ENCODE measurements at regions not wholly inside any gene's neighbourhood (a gene's known extent, or its start where the extent isn't known, plus 50 kb on each side); places are given as distances from the start of the nearest gene placed in this dataset.

DNA sequence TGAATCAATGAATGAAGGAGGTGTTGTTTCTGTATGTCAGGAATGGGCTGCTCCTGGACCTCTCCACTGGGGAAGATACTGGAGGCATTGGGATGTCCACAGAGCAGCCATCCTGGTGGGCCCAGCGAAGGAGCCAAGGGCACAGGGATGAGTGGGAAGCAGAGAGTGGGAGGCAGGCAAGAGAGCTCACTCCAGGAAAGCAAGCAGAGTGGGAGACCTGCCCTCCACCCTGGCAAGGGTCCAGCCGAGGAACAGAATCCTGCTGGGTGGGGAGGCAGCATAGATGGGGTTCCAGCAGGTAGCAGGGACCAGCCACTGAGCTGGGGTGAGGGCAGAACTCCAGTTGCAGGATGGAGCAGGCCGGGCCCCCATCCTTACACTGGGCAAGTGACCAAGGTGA, 71.9 kb upstream of the AMZ2 start:
- H3K4me1 ChIP-seq (ENCODE audit: insufficient read depth): no peaks in the 10 kb centered on the region
- H3K4me2 ChIP-seq (ENCODE audit: unreplicated experiment): no peak overlapping the region
- H3K4me3 ChIP-seq: no peak overlapping the region
- DNase-seq: no peak
- TF ChIP-seq EZH2 (IDR thresholded peaks at IDR 0.05; ENCODE audit: insufficient read depth, poor library complexity, severe bottlenecking) (no peak), EZH2phosphoT487 (IDR thresholded peaks at IDR 0.05; ENCODE audit: insufficient read depth, low read depth) (no peak)
- no peaks in the 10 kb centered on the region for H3K9me2 ChIP-seq (ENCODE audit: insufficient read depth)
- WGBS, 2 experiments (ENCODE audit: low coverage in 1 of 2, low lambda C conversion rate in 2 of 2, missing lambda C conversion rate in 2 of 2): 73 to 75% methylated on average over 2 to 3 of the region's 3 CpGs
- in situ Hi-C loops (cut with MboI): loop anchor here (10.0 kb wide), 1 partner anchor 289 kb away; no protein-coding TSS in a partner anchor
- no peaks in the 10 kb centered on the region for H3K9me3 ChIP-seq (ENCODE audit: low read depth)
- no peaks in the 10 kb centered on the region for H3K27me3 ChIP-seq (replicated peaks; ENCODE audit: insufficient read depth)
- no peaks in the 10 kb centered on the region for H3F3A ChIP-seq (ENCODE audit: insufficient read depth)
- H4K20me1 ChIP-seq (ENCODE audit: insufficient read depth): no peaks in the 10 kb centered on the region
- H3K79me2 ChIP-seq (ENCODE audit: insufficient read depth): no peaks in the 10 kb centered on the region
- H3K9ac ChIP-seq: no peak overlapping the region
- no peaks in the 10 kb centered on the region for H3K36me3 ChIP-seq (ENCODE audit: low read depth)
- H3K27ac ChIP-seq: no peak overlapping the region
- H2AFZ ChIP-seq: no peak overlapping the region

GRCh38 chr17:68176718-68177117, 71.1 kb upstream of the AMZ2 start:
- Histone ChIP-seq H3K36me3 (ENCODE audit: low read depth) (no peaks in the 10 kb centered on the region), H3K4me1 (ENCODE audit: insufficient read depth) (no peaks in the 10 kb centered on the region), H3K9me3 (ENCODE audit: low read depth) (no peaks in the 10 kb centered on the region), H3F3A (ENCODE audit: insufficient read depth) (no peaks in the 10 kb centered on the region), H3K9ac (no peak overlapping the region), H3K27ac (no peak overlapping the region), H3K9me2 (ENCODE audit: insufficient read depth) (no peaks in the 10 kb centered on the region), H3K27me3 (replicated peaks; ENCODE audit: insufficient read depth) (no peaks in the 10 kb centered on the region), H2AFZ (no peak overlapping the region), H3K79me2 (ENCODE audit: insufficient read depth) (no peaks in the 10 kb centered on the region), H3K4me2 (ENCODE audit: unreplicated experiment) (no peak overlapping the region), H4K20me1 (ENCODE audit: insufficient read depth) (no peaks in the 10 kb centered on the region), H3K4me3 (no peak overlapping the region)
- in situ Hi-C loops (cut with MboI): loop anchor here (10.0 kb wide), 1 partner anchor 288 kb away; no protein-coding TSS in a partner anchor
- TF ChIP-seq EZH2 (IDR thresholded peaks at IDR 0.05; ENCODE audit: insufficient read depth, poor library complexity, severe bottlenecking) (no peak), EZH2phosphoT487 (IDR thresholded peaks at IDR 0.05; ENCODE audit: insufficient read depth, low read depth) (no peak)
- 56 to 64% methylated on average over 4 of the region's 4 CpGs for WGBS, 2 experiments (ENCODE audit: low coverage in 1 of 2, low lambda C conversion rate in 2 of 2, missing lambda C conversion rate in 2 of 2)
- no peak for DNase-seq

GRCh38 chr17:68178831-68179230, 69.0 kb upstream of the AMZ2 start:
- Histone ChIP-seq H3K4me1 (ENCODE audit: insufficient read depth) (no peaks in the 10 kb centered on the region), H3K9ac (no peak overlapping the region), H3K27ac (no peak overlapping the region), H3F3A (ENCODE audit: insufficient read depth) (no peaks in the 10 kb centered on the region), H3K9me2 (ENCODE audit: insufficient read depth) (no peaks in the 10 kb centered on the region), H4K20me1 (ENCODE audit: insufficient read depth) (no peaks in the 10 kb centered on the region), H3K4me3 (no peak overlapping the region), H3K4me2 (ENCODE audit: unreplicated experiment) (no peak overlapping the region), H3K79me2 (ENCODE audit: insufficient read depth) (no peaks in the 10 kb centered on the region), H3K36me3 (ENCODE audit: low read depth) (no peaks in the 10 kb centered on the region), H3K27me3 (replicated peaks; ENCODE audit: insufficient read depth) (no peaks in the 10 kb centered on the region), H2AFZ (no peak overlapping the region), H3K9me3 (ENCODE audit: low read depth) (no peaks in the 10 kb centered on the region)
- WGBS, 2 experiments (ENCODE audit: low coverage in 1 of 2, low lambda C conversion rate in 2 of 2, missing lambda C conversion rate in 2 of 2): 81 to 83% methylated on average over 6 of the region's 6 CpGs
- TF ChIP-seq EZH2 (IDR thresholded peaks at IDR 0.05; ENCODE audit: insufficient read depth, poor library complexity, severe bottlenecking) (no peak), EZH2phosphoT487 (IDR thresholded peaks at IDR 0.05; ENCODE audit: insufficient read depth, low read depth) (no peak)
- DNase-seq: no peak
- in situ Hi-C loops (cut with MboI): loop anchor here (10.0 kb wide), 1 partner anchor 286 kb away; no protein-coding TSS in a partner anchor

DNA sequence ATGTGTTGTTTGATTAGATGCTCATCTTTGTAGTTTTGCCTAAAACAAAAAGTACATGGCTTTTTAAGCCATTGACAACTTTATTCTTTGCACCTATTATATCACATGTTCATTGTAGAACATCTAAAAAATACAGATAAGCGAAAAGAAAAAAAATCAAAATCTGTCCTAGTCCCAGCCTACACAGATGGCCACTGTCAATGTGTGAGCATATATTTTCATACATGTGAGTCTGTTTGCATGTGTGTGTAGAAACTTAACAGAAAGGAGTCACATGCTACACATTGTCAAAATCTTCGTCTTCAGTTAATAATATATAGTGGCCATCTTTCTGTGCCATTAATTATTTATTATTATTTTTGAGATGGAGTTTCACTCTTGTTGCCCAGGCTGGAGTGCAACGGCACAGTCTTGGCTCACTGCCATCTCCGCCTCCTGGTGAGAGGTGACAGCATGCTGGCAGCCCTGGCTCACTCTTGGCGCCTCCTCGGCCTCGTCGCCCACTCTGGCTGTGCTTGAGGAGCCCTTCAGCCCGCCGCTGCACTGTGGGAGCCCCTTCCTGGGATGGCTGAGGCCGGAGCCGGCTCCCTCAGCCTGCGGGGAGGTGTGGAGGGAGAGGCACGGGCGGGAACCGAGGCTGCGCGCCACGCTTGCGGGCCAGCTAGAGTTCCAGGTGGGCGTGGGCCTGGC, 68.5 kb upstream of the AMZ2 start:
- Histone ChIP-seq H4K20me1 (ENCODE audit: insufficient read depth) (no peaks in the 10 kb centered on the region), H3K79me2 (ENCODE audit: insufficient read depth) (no peaks in the 10 kb centered on the region), H3K36me3 (ENCODE audit: low read depth) (no peaks in the 10 kb centered on the region), H3K4me3 (no peak overlapping the region), H3K27me3 (replicated peaks; ENCODE audit: insufficient read depth) (no peaks in the 10 kb centered on the region), H3K9me3 (ENCODE audit: low read depth) (no peaks in the 10 kb centered on the region), H2AFZ (no peak overlapping the region), H3F3A (ENCODE audit: insufficient read depth) (no peaks in the 10 kb centered on the region), H3K9ac (no peak overlapping the region), H3K4me1 (ENCODE audit: insufficient read depth) (no peaks in the 10 kb centered on the region), H3K4me2 (ENCODE audit: unreplicated experiment) (no peak overlapping the region), H3K9me2 (ENCODE audit: insufficient read depth) (no peaks in the 10 kb centered on the region), H3K27ac (no peak overlapping the region)
- 89 to 94% methylated on average over 19 to 21 of the region's 21 CpGs for WGBS, 2 experiments (ENCODE audit: low coverage in 1 of 2, low lambda C conversion rate in 2 of 2, missing lambda C conversion rate in 2 of 2)
- DNase-seq: no peak
- in situ Hi-C loops (cut with MboI): loop anchor here (10.0 kb wide), 1 partner anchor 285 kb away; no protein-coding TSS in a partner anchor
- TF ChIP-seq EZH2phosphoT487 (IDR thresholded peaks at IDR 0.05; ENCODE audit: insufficient read depth, low read depth): no peak
- no peak for TF ChIP-seq EZH2 (IDR thresholded peaks at IDR 0.05; ENCODE audit: insufficient read depth, poor library complexity, severe bottlenecking)

Measured in GM23248 (cell line).